Sigmoid colon (tissue), 6 donors: ENCODE measurements at regions not wholly inside any gene's neighbourhood (a gene's known extent, or its start where the extent isn't known, plus 50 kb on each side); places are given as distances from the start of the nearest gene placed in this dataset.
"Not testable (repeated sequence)": the region's sequence is repeated elsewhere in the genome, so short reads cannot be mapped to it uniquely, and the experiment has no call there.

Experiments
- DNase-seq: peaks from one replicate; pipeline ENCODE4 v3.0.0-alpha.2; 2019
- H3K27ac ChIP-seq, 4 donors: fragments of 200-600 bp; sonication (generic); one replicate each; pipeline ENCODE4 v1.5.1; 2016 to 2019; ENCODE audit warnings: mild to moderate bottlenecking in 1 of 4
- H3K27me3 ChIP-seq, 3 donors: fragments of 200-600 bp; sonication (generic); one replicate each; pipeline ENCODE4 v1.5.1; 2019; ENCODE audit warnings: mild to moderate bottlenecking in 1 of 3
- H3K36me3 ChIP-seq, 4 donors: fragments of 200-600 bp; sonication (generic); one replicate each; pipeline ENCODE4 v1.5.1; 2016 to 2019
- H3K4me1 ChIP-seq, 4 donors: fragments of 200-600 bp; sonication (generic); one replicate each; pipeline ENCODE4 v1.5.1; 2017 to 2019
- H3K4me3 ChIP-seq, 4 donors: fragments of 200-600 bp; sonication (generic); one replicate each; pipeline ENCODE4 v1.5.1; 2017 to 2019; ENCODE audit warnings: mild to moderate bottlenecking in 2 of 4, moderate library complexity in 1 of 4
- H3K9me3 ChIP-seq, 4 donors: fragments of 200-600 bp in 3 of 4; sonication (generic) in 3 of 4; one replicate each; pipeline versions ENCODE4 v1.5.1 to v1.6.1; 2013 to 2019
- EP300 ChIP-seq, 4 donors: sonication (generic); formaldehyde crosslinking; IDR thresholded peaks; one replicate each; pipeline ENCODE4 v1.6.1; 2017; ENCODE audit warnings: antibody characterized with exemption in 4 of 4
- POLR2A ChIP-seq, 2 donors: fragments of 450-650 bp; IDR thresholded peaks; one replicate each; pipeline ENCODE4 v1.6.1; 2016; ENCODE audit warnings: antibody characterized with exemption in 2 of 2, mild to moderate bottlenecking in 2 of 2, moderate library complexity in 2 of 2
- POLR2AphosphoS5 ChIP-seq, 4 donors: sonication (generic); formaldehyde crosslinking; IDR thresholded peaks; one replicate each; pipeline ENCODE4 v1.6.1; 2017; ENCODE audit warnings: antibody characterized with exemption in 4 of 4
- WGBS, 2 donors: extraction: QIAGEN DNeasy Blood & Tissue Kit; methylation state at CpG; one replicate each; pipeline ENCODE4 v1.1.7; 2013; 5-methylcytosine and 5-hydroxymethylcytosine counted together
- intact Hi-C: fragments of 100-400 bp; cut with DNase I; formaldehyde crosslinking; loops from one replicate; pipeline ENCODE4 v1.15.1; 2023
- TF ChIP-seq, protein P1 (sequence below), 4 experiments: fragments of 450-650 bp in 3 of 4; fragments of 200-600 bp in 1 of 4; IDR thresholded peaks; one replicate each; pipeline ENCODE4 v1.5.1; 2016 to 2019; ENCODE audit warnings: antibody characterized with exemption in 4 of 4, mild to moderate bottlenecking in 3 of 4, moderate library complexity in 2 of 4
- donor health status: healthy with polysubstance abuse.
- donor health status: healthy.

DNA sequence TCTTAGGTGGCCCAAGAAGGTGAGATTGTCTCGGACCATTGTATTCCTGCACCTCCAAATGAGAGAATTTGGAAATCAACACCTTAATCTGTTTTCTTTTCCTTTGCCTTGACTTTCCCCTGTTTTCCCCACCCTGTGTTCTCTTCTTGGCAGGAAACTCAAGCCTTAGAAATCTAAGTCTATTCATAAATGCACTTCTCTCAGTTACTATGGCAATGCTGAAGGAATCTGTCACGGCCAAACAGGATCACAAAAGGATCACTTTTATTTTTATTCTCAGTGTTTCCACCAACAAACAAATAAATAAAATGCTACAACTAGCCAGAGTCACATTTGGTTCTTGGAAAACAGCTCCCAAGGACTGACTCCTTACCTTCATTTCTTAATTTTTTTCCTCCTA is 270.5 kb downstream of the BCAT1 start:
- DNase-seq, result no peak
- Histone ChIP-seq H3K27ac (no peak overlapping the region), H3K4me3 (no peak overlapping the region), H3K9me3 (no peaks in the 10 kb centered on the region), H3K27me3 (no peaks in the 10 kb centered on the region), H3K36me3 (no peaks in the 10 kb centered on the region), H3K4me1 (no peaks in the 10 kb centered on the region)
- no peak for TF ChIP-seq EP300 (IDR thresholded peaks at IDR 0.05)
- TF ChIP-seq, protein P1, sequence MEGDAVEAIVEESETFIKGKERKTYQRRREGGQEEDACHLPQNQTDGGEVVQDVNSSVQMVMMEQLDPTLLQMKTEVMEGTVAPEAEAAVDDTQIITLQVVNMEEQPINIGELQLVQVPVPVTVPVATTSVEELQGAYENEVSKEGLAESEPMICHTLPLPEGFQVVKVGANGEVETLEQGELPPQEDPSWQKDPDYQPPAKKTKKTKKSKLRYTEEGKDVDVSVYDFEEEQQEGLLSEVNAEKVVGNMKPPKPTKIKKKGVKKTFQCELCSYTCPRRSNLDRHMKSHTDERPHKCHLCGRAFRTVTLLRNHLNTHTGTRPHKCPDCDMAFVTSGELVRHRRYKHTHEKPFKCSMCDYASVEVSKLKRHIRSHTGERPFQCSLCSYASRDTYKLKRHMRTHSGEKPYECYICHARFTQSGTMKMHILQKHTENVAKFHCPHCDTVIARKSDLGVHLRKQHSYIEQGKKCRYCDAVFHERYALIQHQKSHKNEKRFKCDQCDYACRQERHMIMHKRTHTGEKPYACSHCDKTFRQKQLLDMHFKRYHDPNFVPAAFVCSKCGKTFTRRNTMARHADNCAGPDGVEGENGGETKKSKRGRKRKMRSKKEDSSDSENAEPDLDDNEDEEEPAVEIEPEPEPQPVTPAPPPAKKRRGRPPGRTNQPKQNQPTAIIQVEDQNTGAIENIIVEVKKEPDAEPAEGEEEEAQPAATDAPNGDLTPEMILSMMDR (IDR thresholded peaks at IDR 0.05), result no peak
- no peak for TF ChIP-seq POLR2AphosphoS5 (IDR thresholded peaks at IDR 0.05)
- no peak for TF ChIP-seq POLR2A (IDR thresholded peaks at IDR 0.05)
- 66 to 78% methylated on average over 2 of the region's 2 CpGs for WGBS, 2 donors
- intact Hi-C loops, result no loop called here

DNA sequence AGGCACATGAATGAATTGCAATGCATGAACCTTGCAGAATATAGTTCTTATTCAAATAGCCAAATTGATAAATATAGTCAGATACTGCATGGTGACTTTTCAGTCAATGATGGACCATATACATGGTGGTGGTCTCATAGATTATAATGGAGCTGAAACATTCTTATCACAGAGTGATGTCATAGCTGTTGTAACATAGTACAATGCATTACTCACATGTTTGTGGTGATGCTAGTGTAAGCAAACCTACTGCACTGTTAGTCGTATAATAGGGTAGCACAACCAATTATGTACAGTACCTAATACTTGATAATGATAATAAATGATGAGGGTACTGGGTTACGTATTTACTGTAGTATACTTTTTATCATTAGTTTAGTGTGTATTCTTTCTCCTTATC is 280.3 kb downstream of the BCAT1 start:
- intact Hi-C loops, result no loop called here
- H3K9me3 ChIP-seq, result no peaks in the 10 kb centered on the region
- DNase-seq, result no peak

DNA sequence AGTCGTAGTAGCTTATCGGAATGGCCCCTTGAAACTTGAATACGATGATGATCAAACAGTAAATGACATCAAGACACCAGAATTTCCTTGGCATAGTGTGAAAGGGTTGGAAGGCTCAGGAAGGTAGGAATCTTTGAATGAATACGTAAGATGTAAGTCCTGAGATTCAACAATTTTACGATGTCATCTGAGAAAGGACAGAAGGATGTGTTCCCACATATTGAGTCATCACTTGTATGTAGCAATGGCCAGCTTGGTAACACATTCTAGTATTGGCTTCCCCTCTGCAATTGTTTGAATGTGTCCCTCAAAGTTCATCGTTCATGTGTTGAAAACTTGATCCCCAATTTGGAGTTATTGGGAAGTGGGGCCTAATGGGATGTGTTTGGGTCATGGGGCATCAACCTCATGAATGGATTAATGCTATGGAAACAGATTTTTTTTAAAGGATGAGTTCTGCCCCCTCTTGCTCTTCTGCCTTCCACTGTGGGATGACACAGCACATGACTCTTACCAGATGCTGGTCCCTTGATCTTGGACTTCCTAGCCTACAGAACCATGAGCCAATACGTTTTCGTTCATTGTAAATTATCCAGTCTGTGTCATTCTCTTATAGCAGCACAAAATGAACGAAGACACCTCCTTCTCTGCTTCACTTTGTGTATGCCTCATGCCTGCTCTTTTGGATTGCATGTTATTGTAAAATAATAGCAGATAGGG is 284.6 kb downstream of the BCAT1 start:
- Histone ChIP-seq H3K4me1 (no peaks in the 10 kb centered on the region), H3K9me3 (no peaks in the 10 kb centered on the region), H3K27me3 (no peaks in the 10 kb centered on the region), H3K27ac (no peak overlapping the region), H3K36me3 (no peaks in the 10 kb centered on the region), H3K4me3 (no peak overlapping the region)
- TF ChIP-seq, protein P1 (IDR thresholded peaks at IDR 0.05), result no peak
- TF ChIP-seq POLR2A (IDR thresholded peaks at IDR 0.05), result no peak
- no peak for TF ChIP-seq POLR2AphosphoS5 (IDR thresholded peaks at IDR 0.05)
- no peak for TF ChIP-seq EP300 (IDR thresholded peaks at IDR 0.05)
- intact Hi-C loops, result no loop called here
- DNase-seq, result no peak
- WGBS, 2 donors, result 87 to 91% methylated on average over 9 of the region's 9 CpGs

More for the DNA sequence above, 280.3 kb downstream of the BCAT1 start:
- Histone ChIP-seq H3K27ac (no peak overlapping the region), H3K4me1 (no peaks in the 10 kb centered on the region), H3K27me3 (no peaks in the 10 kb centered on the region), H3K36me3 (no peaks in the 10 kb centered on the region), H3K4me3 (no peak overlapping the region)
- 51 to 92% methylated on average over 2 of the region's 2 CpGs for WGBS, 2 donors
- TF ChIP-seq POLR2AphosphoS5 (IDR thresholded peaks at IDR 0.05), result no peak
- TF ChIP-seq EP300 (IDR thresholded peaks at IDR 0.05), result no peak
- TF ChIP-seq POLR2A (IDR thresholded peaks at IDR 0.05), result no peak
- TF ChIP-seq, protein P1 (IDR thresholded peaks at IDR 0.05), result no peak

DNA sequence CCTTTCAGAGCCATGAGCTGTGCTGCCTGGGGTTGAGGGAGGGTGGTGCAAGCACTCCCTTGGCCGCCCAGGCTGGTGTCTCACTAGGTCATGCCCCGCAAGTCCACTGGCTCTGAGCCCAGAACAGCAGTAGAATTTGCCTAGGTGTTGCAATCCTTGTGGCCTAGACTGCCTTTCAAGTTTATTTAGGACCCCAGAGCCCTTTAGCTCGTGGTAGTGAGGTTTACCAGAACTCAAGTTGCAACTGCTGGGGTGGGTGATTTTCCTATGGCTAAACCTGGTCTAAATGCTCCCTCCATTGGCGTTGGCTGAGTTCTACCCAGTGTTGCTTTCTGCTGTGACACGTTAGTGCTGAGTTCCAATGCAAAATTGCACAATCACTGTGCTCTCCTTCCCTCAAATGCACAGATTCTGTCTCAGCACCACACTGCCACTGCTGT is 287.2 kb downstream of the BCAT1 start:
- WGBS, 2 donors, result 48 to 69% methylated on average over 5 of the region's 5 CpGs
- Histone ChIP-seq H3K36me3 (no peaks in the 10 kb centered on the region), H3K27ac (no peak overlapping the region), H3K27me3 (no peaks in the 10 kb centered on the region), H3K4me1 (no peaks in the 10 kb centered on the region), H3K4me3 (no peak overlapping the region), H3K9me3 (no peaks in the 10 kb centered on the region)
- intact Hi-C loops, result no loop called here
- DNase-seq, result peak; percentile 67
- TF ChIP-seq POLR2AphosphoS5 (IDR thresholded peaks at IDR 0.05) (no peak), POLR2A (IDR thresholded peaks at IDR 0.05) (no peak), EP300 (IDR thresholded peaks at IDR 0.05) (no peak)
- TF ChIP-seq, protein P1 (IDR thresholded peaks at IDR 0.05), result no peak

DNA sequence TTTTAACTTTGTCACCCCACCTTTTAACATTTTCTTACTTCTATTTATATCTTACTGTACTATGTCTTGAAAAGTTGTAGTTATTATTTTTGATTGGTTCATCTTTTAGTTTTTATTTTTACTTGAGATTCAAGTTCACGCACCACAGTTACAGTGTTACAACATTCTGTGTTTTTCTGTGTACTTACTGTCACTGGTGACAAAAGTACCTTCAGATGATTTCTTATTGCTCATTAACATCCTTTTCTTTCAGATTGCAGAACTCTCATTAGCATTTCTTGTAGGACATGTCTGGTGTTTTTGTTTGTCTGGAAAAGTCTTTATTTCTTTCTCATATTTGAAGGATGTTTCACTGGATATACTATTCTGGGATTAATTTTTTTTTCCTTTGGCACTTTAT is 289.9 kb downstream of the BCAT1 start:
- no peaks in the 10 kb centered on the region for H3K36me3 ChIP-seq
- no peaks in the 10 kb centered on the region for H3K9me3 ChIP-seq
- TF ChIP-seq, protein P1 (IDR thresholded peaks at IDR 0.05), result no peak
- TF ChIP-seq EP300 (IDR thresholded peaks at IDR 0.05) (no peak), POLR2AphosphoS5 (IDR thresholded peaks at IDR 0.05) (no peak)
- intact Hi-C loops, result no loop called here
- H3K27me3 ChIP-seq, result no peaks in the 10 kb centered on the region
- no peak overlapping the region for H3K4me3 ChIP-seq
- H3K4me1 ChIP-seq, result no peaks in the 10 kb centered on the region
- H3K27ac ChIP-seq, result no peak overlapping the region
- 83 to 96% methylated on average over 1 of the region's 1 CpG for WGBS, 2 donors
- DNase-seq, result no peak

DNA sequence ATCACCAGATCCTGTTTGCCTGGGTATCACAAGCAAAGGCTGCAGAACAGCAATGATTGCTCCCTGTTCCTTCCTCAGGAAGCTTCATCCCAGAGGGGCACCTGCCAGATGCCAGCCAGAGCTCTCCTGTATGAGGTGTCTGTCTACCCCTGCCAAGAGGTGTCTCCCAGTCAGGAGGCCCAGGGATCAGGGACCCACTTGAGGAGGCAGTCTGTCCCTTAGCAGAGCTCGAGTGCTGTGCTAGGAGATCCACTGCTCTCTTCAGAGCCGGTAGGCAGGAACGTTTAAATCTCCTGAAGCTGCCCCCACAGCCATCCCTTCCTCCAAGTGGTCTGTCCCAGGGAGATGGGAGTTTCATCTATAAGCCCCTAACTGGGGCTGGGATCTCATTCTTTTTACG is 294.6 kb downstream of the BCAT1 start:
- H3K27ac ChIP-seq, H3K9me3 ChIP-seq, H3K4me3 ChIP-seq, intact Hi-C loops, DNase-seq, H3K27me3 ChIP-seq, H3K4me1 ChIP-seq, H3K36me3 ChIP-seq: not testable (repeated sequence)
- WGBS, 2 donors, result 82 to 89% methylated on average over 4 of the region's 4 CpGs
